ENCODE measurements at regions not wholly inside any gene's neighbourhood (a gene's known extent, or its start where the extent isn't known, plus 50 kb on each side); places are given as distances from the start of the nearest gene placed in this dataset.
A peak's percentile ranks its signal among the peaks of the same experiment; 100 is the strongest.
"Not testable (repeated sequence)": the region's sequence is repeated elsewhere in the genome, so short reads cannot be mapped to it uniquely, and the experiment has no call there.

- DNase-seq = no peak
- intact Hi-C loops (cut with DNase I) = no loop called here
Measured at GRCh38 chr5:66345281-66345680, 201.2 kb downstream of the SREK1 start.

- intact Hi-C loops (cut with DNase I) = no loop called here
- DNase-seq = no peak
Measured at GRCh38 chr5:66346869-66347268, 202.8 kb downstream of the SREK1 start.

GRCh38 chr5:66348387-66349125, 204.5 kb downstream of the SREK1 start:
- no peak for DNase-seq
- intact Hi-C loops (cut with DNase I) = no loop called here

- intact Hi-C loops (cut with DNase I) = no loop called here
- DNase-seq = no peak
Measured at GRCh38 chr5:66351813-66352212, 207.7 kb downstream of the SREK1 start.

GRCh38 chr5:66353186-66353585, 209.1 kb downstream of the SREK1 start:
- DNase-seq = no peak
- intact Hi-C loops (cut with DNase I) = no loop called here

GRCh38 chr5:66354422-66354821, 210.3 kb downstream of the SREK1 start:
- intact Hi-C loops (cut with DNase I) = no loop called here
- no peak for DNase-seq

GRCh38 chr5:66356011-66356565, 212.0 kb downstream of the SREK1 start:
- intact Hi-C loops (cut with DNase I) = no loop called here
- no peak for DNase-seq

- intact Hi-C loops (cut with DNase I) = no loop called here
- no peak for DNase-seq
Measured at GRCh38 chr5:66358741-66359140, 214.6 kb downstream of the SREK1 start.

- DNase-seq = no peak
- intact Hi-C loops (cut with DNase I) = no loop called here
Measured at GRCh38 chr5:66361070-66361469, 217.0 kb downstream of the SREK1 start.

- intact Hi-C loops (cut with DNase I) = no loop called here
- no peak for DNase-seq
Measured at GRCh38 chr5:66362046-66362445, 217.9 kb downstream of the SREK1 start.

GRCh38 chr5:66362687-66363086, 218.6 kb downstream of the SREK1 start:
- intact Hi-C loops (cut with DNase I) = no loop called here
- no peak for DNase-seq

- DNase-seq = no peak
- intact Hi-C loops (cut with DNase I) = no loop called here
Measured at GRCh38 chr5:66363097-66363496, 219.0 kb downstream of the SREK1 start.

- intact Hi-C loops (cut with DNase I) = no loop called here
Measured at GRCh38 chr5:66364186-66364585, 220.1 kb downstream of the SREK1 start.

GRCh38 chr5:66365981-66366380, 221.9 kb downstream of the SREK1 start:
- intact Hi-C loops (cut with DNase I) = no loop called here
- DNase-seq = no peak

More at GRCh38 chr5:66364186-66364585, 220.1 kb downstream of the SREK1 start:
- no peak for DNase-seq

- no peak for DNase-seq
- intact Hi-C loops (cut with DNase I) = no loop called here
Measured at GRCh38 chr5:66367814-66368541, 223.9 kb downstream of the SREK1 start.

- intact Hi-C loops (cut with DNase I) = no loop called here
- no peak for DNase-seq
Measured at GRCh38 chr5:66368811-66369210, 224.7 kb downstream of the SREK1 start.

- intact Hi-C loops (cut with DNase I) = no loop called here
- DNase-seq = no peak
Measured at GRCh38 chr5:66377747-66378146, 218.4 kb upstream of the MAST4 start.

GRCh38 chr5:66378407-66378806, 217.8 kb upstream of the MAST4 start:
- intact Hi-C loops (cut with DNase I) = no loop called here
- no peak for DNase-seq

- no peak for DNase-seq
- intact Hi-C loops (cut with DNase I) = no loop called here
Measured at GRCh38 chr5:66382152-66382551, 214.0 kb upstream of the MAST4 start.

- DNase-seq = peak in 1 of 10 donors; percentile 71
- intact Hi-C loops (cut with DNase I) = not testable (repeated sequence)
Measured at GRCh38 chr5:66405145-66405544, 191.0 kb upstream of the MAST4 start.

- intact Hi-C loops (cut with DNase I) = no loop called here
- no peak for DNase-seq
Measured at GRCh38 chr5:66406761-66407336, 189.3 kb upstream of the MAST4 start.

All from posterior cingulate gyrus (tissue), 11 donors.